Lung (tissue), 11 donors: ENCODE measurements at regions not wholly inside any gene's neighbourhood (a gene's known extent, or its start where the extent isn't known, plus 50 kb on each side); places are given as distances from the start of the nearest gene placed in this dataset.

Source experiments
- ATAC-seq: fragments of 200-7000 bp; cut with Tn5 transposase; one replicate; pipeline ENCODE4 v1.9.1; 2020; ENCODE audit warnings: moderate number of reproducible peaks; ENCODE audit not compliant: insufficient read depth, low FRiP score
- DNase-seq, 3 donors: peaks; one replicate each; pipeline ENCODE4 v3.0.0-alpha.2; 2013 to 2017
- H3K27ac ChIP-seq, 2 donors: one replicate each; pipeline ENCODE4 v1.5.1; 2013; ENCODE audit warnings: mild to moderate bottlenecking in 2 of 2, moderate library complexity in 2 of 2, control low read depth in 1 of 2, inconsistent platforms in 1 of 2, low read depth in 1 of 2, low read length in 1 of 2
- H3K27me3 ChIP-seq, 3 donors: one replicate each; pipeline ENCODE4 v1.5.1; 2013; ENCODE audit warnings: low read length in 2 of 3; ENCODE audit not compliant: control insufficient read depth in 3 of 3, insufficient read depth in 3 of 3
- H3K36me3 ChIP-seq, 4 donors: one replicate each; pipeline ENCODE4 v1.5.1; 2013; ENCODE audit warnings: low read length in 4 of 4, mild to moderate bottlenecking in 1 of 4, moderate library complexity in 1 of 4; ENCODE audit not compliant: control insufficient read depth in 4 of 4, insufficient read depth in 4 of 4
- H3K4me1 ChIP-seq, 5 donors: one replicate each; pipeline ENCODE4 v1.5.1; 2013; ENCODE audit warnings: low read length in 5 of 5, mild to moderate bottlenecking in 2 of 5, moderate library complexity in 1 of 5; ENCODE audit not compliant: control insufficient read depth in 5 of 5, insufficient read depth in 5 of 5
- H3K4me3 ChIP-seq: one replicate; pipeline ENCODE4 v1.5.1; 2013; ENCODE audit warnings: mild to moderate bottlenecking, control low read depth, moderate library complexity
- H3K9ac ChIP-seq, 2 donors: one replicate each; pipeline ENCODE4 v1.5.1; 2013; ENCODE audit warnings: low read length in 2 of 2, control low read depth in 1 of 2; ENCODE audit not compliant: insufficient read depth in 1 of 2
- H3K9me3 ChIP-seq, 4 donors: one replicate each; pipeline ENCODE4 v1.5.1; 2013; ENCODE audit warnings: low read length in 3 of 4, mild to moderate bottlenecking in 1 of 4, moderate library complexity in 1 of 4; ENCODE audit not compliant: control insufficient read depth in 4 of 4, insufficient read depth in 3 of 4
- WGBS, 2 donors: extraction: QIAGEN DNeasy Blood & Tissue Kit; methylation state at CpG; one replicate each; pipeline ENCODE4 v1.1.7; 2013; 5-methylcytosine and 5-hydroxymethylcytosine counted together
- TF ChIP-seq, protein P1 (sequence below): IDR thresholded peaks from 2 replicates; pipeline ENCODE4 v1.5.1; 2012; ENCODE audit warnings: mild to moderate bottlenecking; ENCODE audit errors: control extremely low read depth, extremely low read depth
- donor health status: control.
- donor health status: control.
- donor health status: Bipolar disorder and iron deficiency.
- donor health status: healthy.
- donor health status: DM: yes; HTN: yes; CAD: no.

DNA sequence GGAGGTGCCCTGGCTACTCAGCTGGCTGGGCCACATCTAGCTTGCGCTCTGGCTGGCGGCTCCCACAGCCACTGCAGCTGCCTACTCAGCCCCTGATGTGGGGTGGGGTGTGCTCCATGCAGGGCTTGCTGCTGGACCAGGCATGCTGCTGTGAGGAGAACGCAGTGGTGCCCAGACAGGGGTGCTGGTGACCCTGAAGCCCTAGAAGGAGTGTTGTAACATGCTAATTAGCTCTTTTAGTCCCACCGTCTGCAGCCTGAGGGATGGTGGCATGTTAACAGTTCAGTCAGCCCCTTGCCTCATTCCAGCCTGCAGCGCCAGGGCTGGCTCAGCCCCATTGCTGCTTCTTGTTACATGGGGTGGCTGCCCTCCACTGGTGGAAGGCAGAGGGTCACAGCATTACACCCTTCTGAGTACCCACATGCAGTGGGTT is 642.3 kb downstream of the DMRTA1 start:
- WGBS, 2 donors, result 83 to 88% methylated on average over 5 of the region's 5 CpGs
- TF ChIP-seq, protein P1, sequence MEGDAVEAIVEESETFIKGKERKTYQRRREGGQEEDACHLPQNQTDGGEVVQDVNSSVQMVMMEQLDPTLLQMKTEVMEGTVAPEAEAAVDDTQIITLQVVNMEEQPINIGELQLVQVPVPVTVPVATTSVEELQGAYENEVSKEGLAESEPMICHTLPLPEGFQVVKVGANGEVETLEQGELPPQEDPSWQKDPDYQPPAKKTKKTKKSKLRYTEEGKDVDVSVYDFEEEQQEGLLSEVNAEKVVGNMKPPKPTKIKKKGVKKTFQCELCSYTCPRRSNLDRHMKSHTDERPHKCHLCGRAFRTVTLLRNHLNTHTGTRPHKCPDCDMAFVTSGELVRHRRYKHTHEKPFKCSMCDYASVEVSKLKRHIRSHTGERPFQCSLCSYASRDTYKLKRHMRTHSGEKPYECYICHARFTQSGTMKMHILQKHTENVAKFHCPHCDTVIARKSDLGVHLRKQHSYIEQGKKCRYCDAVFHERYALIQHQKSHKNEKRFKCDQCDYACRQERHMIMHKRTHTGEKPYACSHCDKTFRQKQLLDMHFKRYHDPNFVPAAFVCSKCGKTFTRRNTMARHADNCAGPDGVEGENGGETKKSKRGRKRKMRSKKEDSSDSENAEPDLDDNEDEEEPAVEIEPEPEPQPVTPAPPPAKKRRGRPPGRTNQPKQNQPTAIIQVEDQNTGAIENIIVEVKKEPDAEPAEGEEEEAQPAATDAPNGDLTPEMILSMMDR, result no peak
- ATAC-seq, result no peak
- Histone ChIP-seq H3K27ac (no peak overlapping the region), H3K4me1 (no peaks in the 10 kb centered on the region), H3K4me3 (no peak overlapping the region), H3K27me3 (no peaks in the 10 kb centered on the region), H3K9me3 (no peaks in the 10 kb centered on the region), H3K9ac (no peak overlapping the region), H3K36me3 (no peaks in the 10 kb centered on the region)
- peak in 1 of 3 donors; percentile 1 for DNase-seq

DNA sequence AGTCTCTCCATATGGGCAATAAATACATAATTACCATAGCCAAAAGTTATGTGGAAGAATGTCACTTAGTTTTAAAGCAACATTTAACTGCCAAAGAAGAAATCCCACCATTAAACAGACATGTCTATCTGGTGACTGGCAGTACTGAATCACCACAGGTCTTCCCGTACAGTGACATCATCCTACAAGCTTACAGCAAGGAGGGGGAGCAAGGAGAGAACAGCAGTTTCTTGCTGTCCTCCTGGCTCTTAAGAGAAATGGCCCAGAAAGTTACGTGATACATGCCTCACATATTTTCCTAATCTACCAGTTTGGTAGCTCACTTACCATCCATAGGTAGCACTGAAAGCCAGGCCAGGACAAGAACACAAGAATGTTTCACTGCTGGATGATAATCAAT is 671.0 kb downstream of the DMRTA1 start:
- no peak overlapping the region for H3K4me3 ChIP-seq
- 73 to 76% methylated on average over 2 of the region's 2 CpGs for WGBS, 2 donors

DNA sequence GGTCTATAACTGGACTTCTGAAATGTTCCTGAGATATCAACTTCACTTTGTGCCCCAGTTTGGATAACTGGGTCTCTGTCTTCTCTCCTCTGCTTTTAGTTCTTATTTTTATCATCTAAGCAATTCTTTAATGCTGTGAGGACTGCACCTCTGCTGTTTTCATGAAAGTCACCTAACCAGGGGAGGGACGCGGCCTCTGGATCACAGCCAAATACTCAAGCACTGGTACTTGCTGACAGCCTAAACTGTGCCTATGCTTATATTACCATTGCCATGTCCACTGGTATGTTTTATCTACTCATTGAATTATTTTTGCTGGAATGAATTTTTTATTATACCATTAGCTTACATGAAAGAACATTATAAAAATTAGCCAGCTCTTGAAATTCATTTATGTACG is 674.0 kb downstream of the DMRTA1 start:
- Histone ChIP-seq H3K27ac (no peak overlapping the region), H3K4me1 (no peaks in the 10 kb centered on the region), H3K4me3 (no peak overlapping the region), H3K9ac (no peak overlapping the region), H3K27me3 (no peaks in the 10 kb centered on the region), H3K9me3 (no peaks in the 10 kb centered on the region), H3K36me3 (no peaks in the 10 kb centered on the region)
- TF ChIP-seq, protein P1, result no peak
- WGBS, 2 donors, result 78 to 84% methylated on average over 3 of the region's 3 CpGs
- DNase-seq, result peak in 1 of 3 donors; percentile 19
- ATAC-seq, result no peak

More for the DNA sequence above, 671.0 kb downstream of the DMRTA1 start:
- Histone ChIP-seq H3K9ac (no peak overlapping the region), H3K36me3 (no peaks in the 10 kb centered on the region), H3K4me1 (no peaks in the 10 kb centered on the region), H3K27me3 (no peaks in the 10 kb centered on the region), H3K9me3 (no peaks in the 10 kb centered on the region), H3K27ac (no peak overlapping the region)
- DNase-seq (no peak), ATAC-seq (no peak)
- TF ChIP-seq, protein P1, result no peak

DNA sequence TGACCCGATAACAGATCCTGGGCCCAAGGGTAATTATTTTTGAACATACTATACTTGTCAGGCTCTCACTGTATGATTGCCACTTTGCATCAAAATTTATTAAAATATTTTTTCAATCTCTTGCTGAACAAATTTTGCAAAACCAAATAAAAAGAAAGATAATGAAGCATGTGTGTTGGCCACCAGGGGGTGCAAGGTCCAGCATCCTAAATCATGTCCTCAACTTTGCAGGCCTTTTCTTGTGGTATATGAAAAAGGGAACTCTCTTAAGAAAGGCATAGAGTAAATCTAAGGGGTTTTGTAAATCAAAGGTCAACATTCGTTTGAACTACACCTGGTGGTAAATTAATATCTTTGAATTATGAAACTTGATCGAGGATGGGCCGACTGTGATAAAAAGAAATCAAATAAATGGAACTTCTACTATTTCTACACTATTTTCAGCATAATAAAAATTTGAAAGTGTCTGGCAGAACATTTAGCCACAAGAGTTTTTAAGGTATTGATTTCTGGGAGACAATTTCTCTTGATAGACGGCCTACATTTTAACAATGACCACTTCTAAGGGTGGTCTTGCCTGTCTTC is 676.5 kb downstream of the DMRTA1 start:
- no peaks in the 10 kb centered on the region for H3K36me3 ChIP-seq
- no peak overlapping the region for H3K9ac ChIP-seq
- H3K4me1 ChIP-seq, result no peaks in the 10 kb centered on the region
- no peaks in the 10 kb centered on the region for H3K9me3 ChIP-seq
- TF ChIP-seq, protein P1, result no peak
- H3K4me3 ChIP-seq, result no peak overlapping the region
- DNase-seq (peak; percentile 41 to 68 (median 50)), ATAC-seq (no peak)
- 71% methylated on average over 5 of the region's 5 CpGs for WGBS, 2 donors
- no peak overlapping the region for H3K27ac ChIP-seq
- no peaks in the 10 kb centered on the region for H3K27me3 ChIP-seq
